ENCODE measurements at regions not wholly inside any gene's neighbourhood (a gene's known extent, or its start where the extent isn't known, plus 50 kb on each side); places are given as distances from the start of the nearest gene placed in this dataset.

GRCh38 chr3:83076041-83076440 lies 1314.6 kb upstream of the GBE1 start:
- no peak for DNase-seq

GRCh38 chr3:83074485-83074884 lies 1313.0 kb upstream of the GBE1 start:
- no peak for DNase-seq

- DNase-seq: no peak
Measured at GRCh38 chr3:83065851-83066460, 1304.5 kb upstream of the GBE1 start.

GRCh38 chr3:83063446-83063845 lies 1302.0 kb upstream of the GBE1 start:
- DNase-seq: no peak

- DNase-seq: no peak
Measured at GRCh38 chr3:83048556-83048955, 1287.1 kb upstream of the GBE1 start.

GRCh38 chr3:83039422-83039821 lies 1278.0 kb upstream of the GBE1 start:
- DNase-seq: no peak

GRCh38 chr3:83035704-83036010 lies 1274.2 kb upstream of the GBE1 start:
- no peak for DNase-seq

GRCh38 chr3:83034806-83035703 lies 1273.6 kb upstream of the GBE1 start:
- no peak for DNase-seq

GRCh38 chr3:83033133-83033532 lies 1271.7 kb upstream of the GBE1 start:
- no peak for DNase-seq

- DNase-seq: no peak
Measured at GRCh38 chr3:83023086-83023485, 1261.6 kb upstream of the GBE1 start.

GRCh38 chr3:83011481-83011880 lies 1250.0 kb upstream of the GBE1 start:
- DNase-seq: no peak

- no peak for DNase-seq
Measured at GRCh38 chr3:83003917-83004316, 1242.5 kb upstream of the GBE1 start.

GRCh38 chr3:83002869-83003445 lies 1241.5 kb upstream of the GBE1 start:
- no peak for DNase-seq

- no peak for DNase-seq
Measured at GRCh38 chr3:82999777-83000176, 1238.3 kb upstream of the GBE1 start.

GRCh38 chr3:82978368-82978767 lies 1216.9 kb upstream of the GBE1 start:
- DNase-seq: no peak

- DNase-seq: no peak
Measured at GRCh38 chr3:82977871-82978270, 1216.4 kb upstream of the GBE1 start.

GRCh38 chr3:82973791-82974190 lies 1212.3 kb upstream of the GBE1 start:
- DNase-seq: no peak

- no peak for DNase-seq
Measured at GRCh38 chr3:82960379-82960778, 1198.9 kb upstream of the GBE1 start.

GRCh38 chr3:82957696-82958095 lies 1196.3 kb upstream of the GBE1 start:
- DNase-seq: no peak

GRCh38 chr3:82957079-82957478 lies 1195.6 kb upstream of the GBE1 start:
- DNase-seq: no peak

- no peak for DNase-seq
Measured at GRCh38 chr3:82954486-82954885, 1193.0 kb upstream of the GBE1 start.

- DNase-seq: no peak
Measured at GRCh38 chr3:82942041-82942440, 1180.6 kb upstream of the GBE1 start.

GRCh38 chr3:82940124-82940523 lies 1178.7 kb upstream of the GBE1 start:
- no peak for DNase-seq

- no peak for DNase-seq
Measured at GRCh38 chr3:82939491-82940097, 1178.1 kb upstream of the GBE1 start.

Data from femur (tissue), 1 donor.